H1 (cell line): ENCODE measurements at regions not wholly inside any gene's neighbourhood (a gene's known extent, or its start where the extent isn't known, plus 50 kb on each side); places are given as distances from the start of the nearest gene placed in this dataset.

Source experiments
- ATF2 ChIP-seq: IDR thresholded peaks from 2 replicates; pipeline ENCODE4 v1.6.1; 2012; ENCODE audit warnings: low read length, inconsistent platforms
- KDM4A ChIP-seq: IDR thresholded peaks from one replicate; pipeline ENCODE4 v1.7.1; 2012; ENCODE audit warnings: low read depth, mild to moderate bottlenecking, moderate library complexity, low read length, inconsistent platforms; ENCODE audit not compliant: severe bottlenecking
- SIX5 ChIP-seq: IDR thresholded peaks from 2 replicates; pipeline ENCODE4 v1.6.1; 2011; ENCODE audit warnings: mild to moderate bottlenecking, low read depth, low read length
- TF ChIP-seq, protein P1 (sequence below): IDR thresholded peaks from 2 replicates; pipeline ENCODE4 v1.6.1; 2011; ENCODE audit warnings: low read length, improper control_type of control experiment

DNA sequence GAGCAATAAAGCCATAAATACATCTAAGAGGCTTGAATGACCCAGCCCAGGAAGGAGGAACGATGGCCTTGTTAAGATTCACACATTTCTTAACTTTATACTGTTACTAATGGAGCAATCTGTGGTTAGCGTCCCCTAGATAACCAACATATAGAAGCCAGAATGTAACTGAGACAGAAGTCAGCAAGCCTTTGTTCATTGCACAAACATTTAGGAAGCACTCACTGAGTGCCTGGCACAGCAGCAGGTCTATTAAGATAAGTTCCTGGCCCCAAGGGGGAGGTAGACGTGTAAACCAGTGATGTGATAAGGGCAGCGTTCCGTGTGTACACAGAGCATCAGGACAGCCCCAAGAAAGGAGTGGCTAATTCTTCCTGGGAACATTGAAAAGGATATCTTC lies 63.6 kb upstream of the ATL2 start (continued):
- TF ChIP-seq, protein P1, sequence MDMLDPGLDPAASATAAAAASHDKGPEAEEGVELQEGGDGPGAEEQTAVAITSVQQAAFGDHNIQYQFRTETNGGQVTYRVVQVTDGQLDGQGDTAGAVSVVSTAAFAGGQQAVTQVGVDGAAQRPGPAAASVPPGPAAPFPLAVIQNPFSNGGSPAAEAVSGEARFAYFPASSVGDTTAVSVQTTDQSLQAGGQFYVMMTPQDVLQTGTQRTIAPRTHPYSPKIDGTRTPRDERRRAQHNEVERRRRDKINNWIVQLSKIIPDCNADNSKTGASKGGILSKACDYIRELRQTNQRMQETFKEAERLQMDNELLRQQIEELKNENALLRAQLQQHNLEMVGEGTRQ: no peak
- TF ChIP-seq KDM4A (no peak), SIX5 (no peak), ATF2 (no peak)
